ENCODE measurements at regions not wholly inside any gene's neighbourhood (a gene's known extent, or its start where the extent isn't known, plus 50 kb on each side); places are given as distances from the start of the nearest gene placed in this dataset.

GRCh38 chr21:17044696-17045095, 468.1 kb upstream of the CXADR start:
- TF ChIP-seq POLR2A (IDR thresholded peaks at IDR 0.05) (no peak), CTCF (IDR thresholded peaks at IDR 0.05) (no peak)
- Histone ChIP-seq H3K9me3 (no peaks in the 10 kb centered on the region), H3K36me3 (no peaks in the 10 kb centered on the region), H3K27me3 (no peaks in the 10 kb centered on the region), H3K27ac (no peak overlapping the region), H3K4me1 (no peaks in the 10 kb centered on the region), H3K4me3 (replicated peaks in 1 of 3) (no peak overlapping the region)
- 83 to 88% methylated on average over 3 of the region's 3 CpGs for WGBS, 2 donors
- no peak for DNase-seq
- intact Hi-C loops (cut with DNase I), result no loop called here

DNA sequence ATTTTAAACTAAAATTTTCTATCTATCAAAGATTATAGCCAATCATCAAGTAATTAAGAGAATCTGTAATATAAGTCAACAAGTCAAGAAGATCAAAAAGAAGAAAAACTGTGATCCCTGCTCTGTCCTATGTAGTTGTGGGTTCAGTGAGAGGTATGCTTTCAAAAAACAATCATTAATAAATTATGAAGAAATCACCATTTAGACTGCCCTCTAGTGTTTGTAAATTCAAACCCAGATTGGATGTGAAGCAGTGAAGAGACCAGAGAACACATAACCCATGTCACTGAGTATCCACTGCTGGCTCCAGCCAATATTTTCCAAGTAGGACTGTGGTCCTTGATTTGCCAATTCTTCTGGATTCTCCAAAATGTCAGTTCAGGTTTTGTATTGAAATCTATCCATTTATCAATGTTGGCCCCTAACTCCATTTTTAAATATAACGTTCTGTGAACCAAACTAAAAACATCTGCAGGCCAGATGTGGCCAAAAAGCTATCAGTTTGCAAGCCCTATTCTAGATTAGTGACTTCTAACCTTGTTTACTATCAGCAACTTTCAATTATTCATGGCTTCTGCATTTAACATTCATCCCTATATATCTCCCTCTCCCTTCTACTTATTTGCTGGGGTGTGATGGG, 467.5 kb upstream of the CXADR start:
- Histone ChIP-seq H3K9me3 (no peaks in the 10 kb centered on the region), H3K4me1 (no peaks in the 10 kb centered on the region), H3K4me3 (replicated peaks in 1 of 3) (no peak overlapping the region), H3K27me3 (no peaks in the 10 kb centered on the region), H3K36me3 (no peaks in the 10 kb centered on the region), H3K27ac (no peak overlapping the region)
- TF ChIP-seq CTCF (IDR thresholded peaks at IDR 0.05) (peak in 4 of 6 experiments; percentile 25 to 54 (median 52)), POLR2A (IDR thresholded peaks at IDR 0.05) (no peak)
- intact Hi-C loops (cut with DNase I), result no loop called here
- 0 to 46% methylated on average over 1 of the region's 1 CpG for WGBS, 2 donors
- no peak for DNase-seq

GRCh38 chr21:17048974-17049373, 463.9 kb upstream of the CXADR start:
- no peak overlapping the region for H3K4me3 ChIP-seq (replicated peaks in 1 of 3)
- no peaks in the 10 kb centered on the region for H3K36me3 ChIP-seq
- no peaks in the 10 kb centered on the region for H3K9me3 ChIP-seq
- intact Hi-C loops (cut with DNase I), result no loop called here
- DNase-seq, result no peak
- WGBS, 2 donors, result 48 to 79% methylated on average over 2 to 3 of the region's 3 CpGs
- TF ChIP-seq CTCF (IDR thresholded peaks at IDR 0.05) (no peak), POLR2A (IDR thresholded peaks at IDR 0.05) (no peak)
- H3K27ac ChIP-seq, result no peak overlapping the region
- H3K27me3 ChIP-seq, result no peaks in the 10 kb centered on the region
- H3K4me1 ChIP-seq, result peaks cover 0 to 5% of the 10 kb centered on the region in 2 donors

- H3K9me3 ChIP-seq, result no peaks in the 10 kb centered on the region
- H3K36me3 ChIP-seq, result no peaks in the 10 kb centered on the region
- H3K27ac ChIP-seq, result no peak overlapping the region
- intact Hi-C loops (cut with DNase I), result loop anchor here (10.0 kb wide), 1 partner anchor 105 kb away; no protein-coding TSS in a partner anchor
- H3K4me3 ChIP-seq (replicated peaks in 1 of 3), result no peak overlapping the region
- TF ChIP-seq POLR2A (IDR thresholded peaks at IDR 0.05), result no peak
- TF ChIP-seq CTCF (IDR thresholded peaks at IDR 0.05), result no peak
- 46 to 48% methylated on average over 1 of the region's 1 CpG for WGBS, 2 donors
- no peak for DNase-seq
- H3K4me1 ChIP-seq, result peaks cover 0 to 5% of the 10 kb centered on the region in 2 donors
- H3K27me3 ChIP-seq, result no peaks in the 10 kb centered on the region
Observed at GRCh38 chr21:17050156-17050555, 462.7 kb upstream of the CXADR start.

DNA sequence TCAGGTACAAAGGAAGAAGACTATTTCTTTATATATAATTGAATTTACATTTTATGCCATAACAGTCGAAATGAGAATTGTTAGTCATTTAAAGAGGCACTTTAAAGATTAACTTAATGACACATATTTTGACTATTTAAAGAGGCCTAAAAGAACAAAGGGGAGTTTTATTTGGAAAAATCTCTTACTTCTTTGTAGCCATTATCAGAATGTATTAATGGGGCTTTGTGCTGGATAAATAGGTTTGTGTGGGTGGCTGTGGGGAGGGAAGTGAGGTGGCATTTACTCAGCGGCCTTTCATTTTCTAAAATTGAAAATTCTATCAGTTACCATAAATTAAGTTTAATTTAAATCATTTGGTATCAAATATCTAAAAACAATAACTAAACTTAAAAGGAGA, 462.2 kb upstream of the CXADR start:
- 87 to 90% methylated on average over 2 of the region's 2 CpGs for WGBS, 2 donors
- Histone ChIP-seq H3K27ac (no peak overlapping the region), H3K9me3 (no peaks in the 10 kb centered on the region), H3K4me3 (replicated peaks in 1 of 3) (no peak overlapping the region), H3K4me1 (peaks cover 0 to 5% of the 10 kb centered on the region in 2 donors), H3K27me3 (no peaks in the 10 kb centered on the region), H3K36me3 (no peaks in the 10 kb centered on the region)
- DNase-seq, result no peak
- no peak for TF ChIP-seq POLR2A (IDR thresholded peaks at IDR 0.05)
- TF ChIP-seq CTCF (IDR thresholded peaks at IDR 0.05), result no peak
- intact Hi-C loops (cut with DNase I), result loop anchor here (10.0 kb wide), 1 partner anchor 106 kb away; no protein-coding TSS in a partner anchor
